HG03457 (cell line): ENCODE measurements at regions not wholly inside any gene's neighbourhood (a gene's known extent, or its start where the extent isn't known, plus 50 kb on each side); places are given as distances from the start of the nearest gene placed in this dataset.

ENCODE experiments used
- ATAC-seq: cut with Tn5 transposase; IDR thresholded peaks from one replicate; pipeline ENCODE4 v1.9.1; 2021; ENCODE audit warnings: moderate number of reproducible peaks; ENCODE audit not compliant: unreplicated experiment

- ATAC-seq: no peak
Observed at GRCh38 chr12:97267594-97268202, 194.9 kb upstream of the RMST start.

GRCh38 chr12:97272471-97272870, 190.1 kb upstream of the RMST start:
- no peak for ATAC-seq

GRCh38 chr12:97274386-97274785, 188.2 kb upstream of the RMST start:
- ATAC-seq: no peak

- no peak for ATAC-seq
Observed at GRCh38 chr12:97275256-97275655, 187.3 kb upstream of the RMST start.

DNA sequence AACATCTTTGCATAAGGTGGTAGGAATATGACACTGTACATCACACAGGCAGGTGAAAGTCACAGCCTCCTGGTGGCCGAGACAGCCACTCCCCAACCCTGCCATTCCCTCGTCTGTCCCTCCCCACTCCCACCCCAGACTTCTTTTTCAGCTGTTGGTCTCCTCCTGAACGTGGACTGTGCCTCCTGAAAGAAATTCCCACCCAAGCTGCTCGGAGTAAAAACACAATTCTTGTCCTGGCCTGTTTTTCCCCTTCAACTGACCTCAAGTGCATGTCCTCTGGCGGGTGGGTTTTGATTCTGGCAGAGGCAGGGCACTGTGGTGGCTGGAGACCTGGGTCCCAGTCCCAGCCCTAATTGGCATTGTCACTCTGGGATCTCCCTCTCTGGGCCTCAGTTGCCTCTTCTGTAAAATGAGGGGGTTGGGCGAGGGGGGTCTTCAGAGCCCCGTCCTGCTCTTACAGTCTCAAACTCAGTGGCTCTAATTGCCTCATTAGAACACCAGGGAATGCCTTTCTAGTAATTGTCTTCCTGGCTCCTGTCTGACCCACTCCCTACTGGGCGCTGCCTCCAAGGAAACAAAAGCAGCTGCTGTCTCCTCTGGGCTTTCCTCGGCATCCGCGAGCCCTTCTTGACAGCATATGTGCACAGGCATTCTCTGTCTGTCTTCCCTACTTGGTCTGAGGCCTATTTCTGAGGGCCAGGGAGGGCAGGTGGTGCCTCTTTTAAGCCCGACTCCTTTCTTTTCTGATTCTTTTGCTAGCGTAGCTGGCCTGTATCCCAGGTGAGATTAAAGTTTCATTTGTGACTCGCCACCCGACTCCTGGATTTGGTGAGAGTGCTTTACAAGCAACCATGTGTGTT, 186.6 kb upstream of the RMST start:
- no peak for ATAC-seq

GRCh38 chr12:97276661-97277429, 185.8 kb upstream of the RMST start:
- ATAC-seq: no peak

DNA sequence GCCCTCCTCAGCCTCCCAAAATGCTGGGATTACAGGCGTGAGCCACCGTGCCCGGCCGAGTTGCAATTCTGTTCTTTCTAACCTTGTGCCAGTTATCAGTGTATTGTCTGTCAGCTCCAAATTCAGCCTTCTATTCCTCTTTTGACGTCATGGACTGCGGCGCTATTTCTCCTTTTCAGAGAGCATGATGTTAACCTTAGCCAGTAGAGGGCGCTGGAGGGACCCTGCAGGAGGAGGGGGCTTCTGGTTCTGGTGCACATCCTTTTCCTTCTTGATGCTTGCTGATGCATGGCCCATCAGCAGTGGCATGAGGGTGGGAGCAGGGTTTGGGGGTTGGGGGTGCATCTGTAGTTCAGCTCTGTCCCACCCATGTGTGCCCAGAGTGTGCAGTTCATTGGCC, 179.3 kb upstream of the RMST start:
- no peak for ATAC-seq

GRCh38 chr12:97288531-97288930, 174.1 kb upstream of the RMST start:
- ATAC-seq: no peak

DNA sequence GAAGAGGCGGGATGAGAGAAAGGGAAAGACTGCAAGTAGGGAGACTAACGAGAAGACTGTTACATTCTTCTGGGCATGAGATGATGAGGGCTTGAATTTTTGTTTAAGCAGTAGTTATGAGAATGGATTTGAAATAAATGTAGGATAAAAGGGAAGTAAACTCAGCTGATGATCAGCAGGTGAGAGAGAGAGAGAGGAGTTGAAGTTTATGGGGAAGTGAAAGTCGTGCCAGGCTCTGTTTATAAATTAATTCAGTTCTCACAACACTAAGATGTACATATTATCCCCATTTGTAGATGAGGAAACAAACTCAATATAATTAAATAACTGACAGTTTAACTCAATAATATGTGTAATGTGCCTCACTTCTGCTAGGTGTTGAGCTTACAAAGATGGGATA, 170.0 kb upstream of the RMST start:
- ATAC-seq: no peak

DNA sequence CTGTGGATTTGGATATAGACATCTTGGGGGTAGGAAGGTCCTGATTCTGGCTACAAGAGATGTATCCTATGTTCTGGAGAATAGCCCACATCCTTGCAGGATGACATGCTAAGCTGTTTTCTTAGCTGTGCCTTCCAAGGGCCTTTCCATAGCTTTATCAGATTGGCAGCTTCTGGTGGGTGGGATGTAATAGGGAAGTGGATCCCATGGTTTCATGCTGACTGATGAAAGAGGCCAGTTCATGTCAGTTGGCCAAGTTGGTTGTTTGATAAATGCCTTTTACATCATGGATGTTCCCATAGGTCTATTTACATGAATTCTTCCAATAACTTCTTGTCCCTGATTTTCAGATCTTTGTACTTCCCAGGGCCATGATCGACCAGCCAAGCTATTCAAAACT, 169.1 kb upstream of the RMST start:
- ATAC-seq: no peak

- no peak for ATAC-seq
Observed at GRCh38 chr12:97299847-97300246, 162.8 kb upstream of the RMST start.

DNA sequence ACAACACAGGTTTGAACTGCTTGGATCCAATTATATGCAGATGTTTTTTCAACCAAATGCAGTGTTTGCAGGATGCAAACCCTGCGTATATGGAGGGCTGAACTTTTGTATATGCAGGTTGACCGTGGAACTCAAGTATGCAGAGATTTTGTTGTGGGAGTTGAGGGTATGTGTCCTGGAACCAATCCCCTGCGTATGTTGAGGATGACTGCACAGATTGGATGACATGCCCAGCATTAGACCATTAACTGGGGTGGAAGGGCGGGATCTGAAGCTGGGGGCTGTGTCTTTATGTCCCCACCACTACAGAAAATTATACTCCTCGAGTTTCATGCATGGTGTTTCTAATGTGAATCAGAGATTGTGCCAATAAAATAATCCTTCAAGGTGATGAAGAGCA, 162.2 kb upstream of the RMST start:
- ATAC-seq: no peak

- ATAC-seq: no peak
Observed at GRCh38 chr12:97300891-97301290, 161.7 kb upstream of the RMST start.

DNA sequence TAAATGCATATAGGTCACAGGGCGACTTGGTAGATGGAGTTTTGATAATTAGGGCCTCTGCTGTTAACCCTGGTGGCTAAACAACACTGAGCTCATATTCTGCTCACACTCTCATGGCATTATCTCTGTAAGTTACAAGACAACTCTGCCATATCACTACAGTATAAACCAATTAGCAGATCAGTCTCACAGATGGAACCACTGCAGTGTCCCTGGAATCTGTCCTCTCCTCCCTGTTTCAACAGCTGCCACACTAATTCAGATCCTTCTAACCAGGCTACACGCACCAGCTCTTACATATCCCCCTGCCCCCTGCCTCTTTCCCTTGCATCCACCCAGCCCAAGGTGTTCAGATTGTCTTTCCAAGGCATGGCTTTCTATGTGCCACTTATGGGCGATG, 161.0 kb upstream of the RMST start:
- no peak for ATAC-seq

DNA sequence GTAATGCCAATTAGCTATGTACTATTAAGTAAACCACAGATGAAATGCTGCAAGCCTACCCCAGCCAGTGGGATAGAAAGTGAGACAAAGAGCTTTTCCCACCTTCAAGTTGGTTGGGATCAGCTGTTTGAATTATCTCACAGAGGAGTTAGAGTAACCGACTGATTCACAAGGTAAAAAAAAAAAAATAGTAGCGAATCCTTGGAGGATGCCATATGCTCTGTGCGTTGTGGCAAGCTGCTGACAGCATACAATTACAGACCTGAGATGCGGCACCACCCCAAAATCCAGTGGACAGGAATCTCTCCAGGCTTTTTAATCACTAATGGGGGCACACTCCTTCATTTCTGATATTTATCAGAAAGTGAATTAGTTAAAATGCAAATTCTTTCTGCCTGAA, 157.0 kb upstream of the RMST start:
- ATAC-seq: no peak

DNA sequence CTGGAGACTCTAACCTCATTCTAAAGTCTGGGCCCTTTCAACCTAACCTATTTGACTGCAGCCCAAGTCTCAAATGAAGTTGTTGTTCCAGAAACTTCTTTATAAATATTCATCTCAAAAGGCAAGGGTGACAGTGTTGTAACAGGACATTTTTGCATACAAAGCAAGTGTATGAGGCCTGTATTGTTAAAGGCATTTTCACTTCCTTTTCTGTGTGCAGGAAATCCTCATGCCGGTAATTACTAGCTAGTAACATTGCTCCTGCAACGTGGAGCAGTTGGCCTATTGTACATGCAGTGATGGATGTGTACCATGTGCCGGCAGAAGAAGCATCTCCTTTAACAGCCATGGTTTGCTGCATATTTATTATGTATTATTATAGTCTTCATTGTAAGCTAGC, 156.5 kb upstream of the RMST start:
- ATAC-seq: peak; percentile 97

- ATAC-seq: no peak
Observed at GRCh38 chr12:97308576-97309198, 153.9 kb upstream of the RMST start.

DNA sequence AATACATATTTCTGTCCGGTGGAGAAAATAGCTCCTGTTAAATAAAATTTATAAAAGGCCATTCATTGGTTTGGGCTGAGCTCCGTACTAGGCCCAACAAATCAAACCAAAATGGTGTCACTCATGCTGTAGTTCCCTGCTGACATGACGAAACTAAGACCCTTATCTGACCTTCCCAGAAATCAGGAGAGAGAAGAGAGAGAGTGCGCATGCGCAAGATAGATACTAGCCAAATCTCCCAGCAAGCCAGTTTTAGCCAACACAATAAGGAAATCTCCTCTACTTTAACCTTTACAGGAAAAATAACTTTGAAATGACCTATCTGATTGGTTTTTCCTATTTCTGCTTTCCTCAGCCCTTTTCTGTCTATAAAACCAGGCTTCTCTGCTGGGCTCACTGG, 152.7 kb upstream of the RMST start:
- no peak for ATAC-seq

- ATAC-seq: no peak
Observed at GRCh38 chr12:97312570-97313135, 150.0 kb upstream of the RMST start.

DNA sequence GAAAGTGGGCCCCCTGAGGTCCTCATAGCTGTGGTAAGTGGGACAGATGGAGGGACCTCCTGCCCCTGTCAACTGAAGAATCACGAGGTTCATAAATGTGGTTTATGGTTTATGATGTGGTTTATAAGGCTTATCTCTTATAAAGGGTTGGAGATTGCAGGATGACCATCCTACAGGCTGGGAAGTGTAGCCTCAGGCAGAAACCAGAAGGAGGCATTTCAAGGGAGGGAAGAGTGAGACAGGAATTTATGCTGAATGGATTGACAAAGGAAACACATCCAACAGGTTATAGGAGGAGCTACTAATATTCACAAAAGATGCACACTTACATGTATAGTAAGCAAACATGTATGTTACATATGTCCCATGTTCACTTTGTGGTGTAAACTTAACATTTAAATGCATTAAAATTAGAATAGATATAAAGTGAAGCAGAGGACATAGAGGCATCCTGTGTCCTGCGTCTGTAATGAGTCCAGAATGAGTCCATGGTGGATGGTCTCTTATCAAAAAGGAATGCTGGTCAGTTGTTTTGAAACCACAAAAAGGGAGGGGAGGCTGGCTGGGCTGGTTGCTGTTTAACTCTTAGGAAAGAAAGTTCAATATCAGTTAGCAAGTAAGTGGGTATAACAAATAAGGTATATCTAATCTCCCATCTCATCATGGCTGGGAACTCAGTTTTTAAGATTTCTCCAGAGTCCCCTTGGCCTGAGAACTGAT, 149.0 kb upstream of the RMST start:
- ATAC-seq: no peak
